ENCODE measurements at regions not wholly inside any gene's neighbourhood (a gene's known extent, or its start where the extent isn't known, plus 50 kb on each side); places are given as distances from the start of the nearest gene placed in this dataset.

DNA sequence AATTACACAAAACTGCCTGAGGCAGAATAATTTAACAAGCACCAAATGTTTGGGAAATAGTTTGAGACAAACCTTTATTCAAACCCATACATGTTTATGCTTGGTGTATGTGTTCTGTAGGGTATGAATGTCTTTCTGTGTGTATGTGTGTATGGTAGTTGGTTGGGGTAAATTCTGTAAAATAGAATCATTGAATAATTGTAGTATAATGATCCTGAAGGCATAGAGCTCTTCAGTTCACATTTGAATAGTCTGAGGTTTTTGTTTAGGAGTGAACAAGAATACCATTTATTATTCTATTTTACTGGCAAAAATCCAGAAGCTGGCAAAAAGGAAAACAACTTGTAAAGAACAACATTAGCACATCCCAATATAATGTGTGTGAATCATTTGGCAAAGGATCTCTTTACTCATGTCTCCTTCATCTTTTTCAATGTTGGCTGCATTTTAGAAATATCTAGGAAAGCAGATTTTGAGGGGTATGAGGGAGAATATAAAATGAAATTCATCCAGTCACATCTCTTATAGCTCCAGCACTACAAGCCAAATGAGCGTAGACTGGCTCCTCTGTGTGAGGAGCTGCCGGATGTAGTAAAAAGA, 70.4 kb upstream of the XIST start:
- TF ChIP-seq, protein P1, sequence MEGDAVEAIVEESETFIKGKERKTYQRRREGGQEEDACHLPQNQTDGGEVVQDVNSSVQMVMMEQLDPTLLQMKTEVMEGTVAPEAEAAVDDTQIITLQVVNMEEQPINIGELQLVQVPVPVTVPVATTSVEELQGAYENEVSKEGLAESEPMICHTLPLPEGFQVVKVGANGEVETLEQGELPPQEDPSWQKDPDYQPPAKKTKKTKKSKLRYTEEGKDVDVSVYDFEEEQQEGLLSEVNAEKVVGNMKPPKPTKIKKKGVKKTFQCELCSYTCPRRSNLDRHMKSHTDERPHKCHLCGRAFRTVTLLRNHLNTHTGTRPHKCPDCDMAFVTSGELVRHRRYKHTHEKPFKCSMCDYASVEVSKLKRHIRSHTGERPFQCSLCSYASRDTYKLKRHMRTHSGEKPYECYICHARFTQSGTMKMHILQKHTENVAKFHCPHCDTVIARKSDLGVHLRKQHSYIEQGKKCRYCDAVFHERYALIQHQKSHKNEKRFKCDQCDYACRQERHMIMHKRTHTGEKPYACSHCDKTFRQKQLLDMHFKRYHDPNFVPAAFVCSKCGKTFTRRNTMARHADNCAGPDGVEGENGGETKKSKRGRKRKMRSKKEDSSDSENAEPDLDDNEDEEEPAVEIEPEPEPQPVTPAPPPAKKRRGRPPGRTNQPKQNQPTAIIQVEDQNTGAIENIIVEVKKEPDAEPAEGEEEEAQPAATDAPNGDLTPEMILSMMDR (IDR thresholded peaks at IDR 0.05): no peak
- no peak for TF ChIP-seq POLR2A (IDR thresholded peaks at IDR 0.05)
